Activated CD4-positive, alpha-beta T cell treated with anti-CD3 and anti-CD28 coated beads for 36 hours (primary cell): ENCODE measurements at regions not wholly inside any gene's neighbourhood (a gene's known extent, or its start where the extent isn't known, plus 50 kb on each side); places are given as distances from the start of the nearest gene placed in this dataset.
A peak's percentile ranks its signal among the peaks of the same experiment; 100 is the strongest.

Source experiments
- ATAC-seq: fragments of 200-7000 bp; cut with Tn5 transposase; one replicate; pipeline ENCODE4 v1.10.0; 2021; ENCODE audit warnings: mild to moderate bottlenecking, moderate library complexity
- CTCF ChIA-PET: fragments of 350-600 bp; sonication (Branson Sonifier 250); formaldehyde crosslinking; loops from one replicate; lab custom pipeline; 2021; ENCODE audit warnings: antibody characterized with exemption; lab: Charles Lee
- POLR2A ChIA-PET: fragments of 350-600 bp; sonication (Branson Sonifier 250); formaldehyde crosslinking; loops from one replicate; lab custom pipeline; 2021; ENCODE audit warnings: antibody characterized with exemption, inconsistent platforms; lab: Charles Lee
- DNase-seq: peaks from one replicate; pipeline ENCODE4 v3.0.0-alpha.2; 2020
- H3K27ac Mint-ChIP-seq: one replicate; pipeline ENCODE4 v1.8.0; 2021; ENCODE audit warnings: mixed read lengths
- H3K27me3 Mint-ChIP-seq: one replicate; pipeline ENCODE4 v1.8.0; 2021; ENCODE audit warnings: mixed read lengths
- H3K36me3 Mint-ChIP-seq: one replicate; pipeline ENCODE4 v1.8.0; 2021; ENCODE audit warnings: low read depth, mixed read lengths
- H3K4me1 Mint-ChIP-seq: one replicate; pipeline ENCODE4 v1.8.0; 2021; ENCODE audit warnings: mixed read lengths
- H3K4me3 Mint-ChIP-seq: one replicate; pipeline ENCODE4 v1.8.0; 2021; ENCODE audit warnings: mild to moderate bottlenecking, moderate library complexity, mixed read lengths
- H3K9me3 Mint-ChIP-seq: one replicate; pipeline ENCODE4 v1.8.0; 2021; ENCODE audit warnings: low read depth, mixed read lengths
- intact Hi-C, 2 experiments: fragments of 100-400 bp; cut with DNase I in 1 of 2; cut with micrococcal nuclease in 1 of 2; formaldehyde crosslinking; loops; one replicate each; pipeline versions ENCODE4 v1.14.2 to v1.15.1; 2022 to 2024; cut with DNase I, micrococcal nuclease

- Mint-ChIP-seq H3K27me3 (peaks cover 11% of the 10 kb centered on the region), H3K9me3 (no peaks in the 10 kb centered on the region), H3K4me3 (no peak overlapping the region), H3K27ac (no peak overlapping the region), H3K4me1 (no peaks in the 10 kb centered on the region), H3K36me3 (no peaks in the 10 kb centered on the region)
- intact Hi-C loops: no loop called here
- ChIA-PET POLR2A (no interaction called here), CTCF (no interaction called here)
- DNase-seq (no peak), ATAC-seq (no peak)
These were observed 84.9 kb upstream of the NLRP1 start for GRCh38 chr17:5669191-5669590.

- H3K9me3 Mint-ChIP-seq: no peaks in the 10 kb centered on the region
- H3K4me1 Mint-ChIP-seq: no peaks in the 10 kb centered on the region
- H3K27me3 Mint-ChIP-seq: peaks cover 8% of the 10 kb centered on the region
- no peak overlapping the region for H3K27ac Mint-ChIP-seq
- no peak overlapping the region for H3K4me3 Mint-ChIP-seq
- no peaks in the 10 kb centered on the region for H3K36me3 Mint-ChIP-seq
- POLR2A ChIA-PET: no interaction called here
- DNase-seq (no peak), ATAC-seq (no peak)
- intact Hi-C loops: no loop called here
- CTCF ChIA-PET: interaction anchor here (0.5 to 1.8 kb wide), 4 partner anchors 21 to 764 kb away, joined by 4 to 5 read pairs (median 4); partner anchors contain the start of gene NLRP1
These were observed 87.8 kb upstream of the NLRP1 start for GRCh38 chr17:5672141-5672540.

GRCh38 chr17:5672815-5673430 is 88.6 kb upstream of the NLRP1 start:
- no peak overlapping the region for H3K4me3 Mint-ChIP-seq
- H3K27ac Mint-ChIP-seq: no peak overlapping the region
- ChIA-PET POLR2A (no interaction called here), CTCF (interaction anchor here (0.6 kb wide), 1 partner anchor 763 kb away, joined by 4 read pairs; no protein-coding TSS in a partner anchor)
- H3K36me3 Mint-ChIP-seq: no peaks in the 10 kb centered on the region
- intact Hi-C loops: no loop called here
- peak; percentile 26 for DNase-seq
- H3K9me3 Mint-ChIP-seq: no peaks in the 10 kb centered on the region
- no peaks in the 10 kb centered on the region for H3K4me1 Mint-ChIP-seq
- H3K27me3 Mint-ChIP-seq: peaks cover 10% of the 10 kb centered on the region
- peak; percentile 57 for ATAC-seq

- Mint-ChIP-seq H3K4me1 (no peaks in the 10 kb centered on the region), H3K36me3 (no peaks in the 10 kb centered on the region), H3K9me3 (peaks cover 2% of the 10 kb centered on the region), H3K4me3 (no peak overlapping the region), H3K27me3 (peaks cover 6% of the 10 kb centered on the region), H3K27ac (no peak overlapping the region)
- DNase-seq (no peak), ATAC-seq (no peak)
- POLR2A ChIA-PET: no interaction called here
- CTCF ChIA-PET: interaction anchor here (1.5 to 1.8 kb wide), 2 partner anchors 31 to 81 kb away, joined by 5 to 6 read pairs; no protein-coding TSS in a partner anchor
- intact Hi-C loops: no loop called here
These were observed 91.5 kb upstream of the NLRP1 start for GRCh38 chr17:5675625-5676421.

DNA sequence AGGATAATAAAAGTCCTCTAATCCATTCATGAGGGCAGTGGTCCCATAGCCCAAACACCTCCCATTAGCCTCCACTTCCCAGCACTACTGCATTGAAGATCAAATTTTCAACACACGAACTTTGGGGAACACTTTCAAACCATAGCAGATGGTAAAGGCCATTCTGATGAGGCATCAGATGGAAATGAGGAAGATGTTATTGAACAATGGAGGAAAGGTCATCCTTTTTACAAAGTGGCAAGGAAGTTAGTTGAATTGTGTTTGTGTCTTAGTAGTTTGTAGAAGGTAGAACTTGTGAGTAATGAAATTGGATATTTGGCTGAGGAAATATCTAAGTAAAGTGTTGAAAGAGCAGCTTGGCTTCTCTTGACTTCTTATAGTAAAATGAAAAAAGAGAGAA is 93.3 kb upstream of the NLRP1 start:
- Mint-ChIP-seq H3K4me1 (no peaks in the 10 kb centered on the region), H3K9me3 (peaks cover 2% of the 10 kb centered on the region), H3K27ac (no peak overlapping the region), H3K27me3 (peaks cover 19% of the 10 kb centered on the region), H3K4me3 (no peak overlapping the region), H3K36me3 (no peaks in the 10 kb centered on the region)
- intact Hi-C loops: no loop called here
- CTCF ChIA-PET: no interaction called here
- no peak for ATAC-seq
- POLR2A ChIA-PET: no interaction called here
- no peak for DNase-seq

- no peak overlapping the region for H3K4me3 Mint-ChIP-seq
- H3K4me1 Mint-ChIP-seq: no peaks in the 10 kb centered on the region
- ATAC-seq (no peak), DNase-seq (no peak)
- H3K9me3 Mint-ChIP-seq: peaks cover 2% of the 10 kb centered on the region
- ChIA-PET CTCF (no interaction called here), POLR2A (no interaction called here)
- no peak overlapping the region for H3K27ac Mint-ChIP-seq
- intact Hi-C loops: no loop called here
- H3K36me3 Mint-ChIP-seq: no peaks in the 10 kb centered on the region
- peaks cover 19% of the 10 kb centered on the region for H3K27me3 Mint-ChIP-seq
These were observed 93.9 kb upstream of the NLRP1 start for GRCh38 chr17:5678171-5678570.

- POLR2A ChIA-PET: no interaction called here
- Mint-ChIP-seq H3K27ac (no peak overlapping the region), H3K4me1 (no peaks in the 10 kb centered on the region), H3K9me3 (peaks cover 2% of the 10 kb centered on the region), H3K4me3 (no peak overlapping the region), H3K36me3 (no peaks in the 10 kb centered on the region), H3K27me3 (peaks cover 21% of the 10 kb centered on the region)
- intact Hi-C loops: no loop called here
- ATAC-seq (no peak), DNase-seq (no peak)
- CTCF ChIA-PET: no interaction called here
These were observed 96.5 kb upstream of the NLRP1 start for GRCh38 chr17:5680766-5681165.

DNA sequence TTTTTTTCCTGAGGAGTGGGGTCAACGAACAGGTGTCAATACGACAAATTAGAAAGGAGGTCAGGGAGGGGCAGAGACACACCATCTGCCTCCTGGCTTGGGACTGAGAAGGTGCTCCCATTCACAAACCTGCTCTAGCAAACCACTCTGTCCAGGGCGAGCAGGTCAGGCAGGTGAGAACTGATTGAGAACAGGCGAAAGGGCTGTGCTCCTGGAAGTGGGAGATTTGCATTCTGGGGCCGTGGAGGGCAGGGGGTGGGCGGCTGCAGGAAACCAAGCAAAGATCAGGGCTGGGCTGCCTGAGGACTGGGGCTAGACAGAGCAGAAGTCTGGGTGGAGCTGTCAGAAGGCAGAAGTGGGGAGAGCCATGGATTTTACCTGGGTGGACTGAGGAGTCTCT is 98.9 kb upstream of the NLRP1 start:
- CTCF ChIA-PET: interaction anchor here (0.6 kb wide), 1 partner anchor 28 kb away, joined by 4 read pairs; no protein-coding TSS in a partner anchor
- Mint-ChIP-seq H3K27me3 (peaks cover 19% of the 10 kb centered on the region), H3K4me1 (no peaks in the 10 kb centered on the region), H3K9me3 (peaks cover 2% of the 10 kb centered on the region), H3K36me3 (no peaks in the 10 kb centered on the region), H3K27ac (no peak overlapping the region), H3K4me3 (no peak overlapping the region)
- intact Hi-C loops: no loop called here
- ATAC-seq (no peak), DNase-seq (no peak)
- POLR2A ChIA-PET: no interaction called here

DNA sequence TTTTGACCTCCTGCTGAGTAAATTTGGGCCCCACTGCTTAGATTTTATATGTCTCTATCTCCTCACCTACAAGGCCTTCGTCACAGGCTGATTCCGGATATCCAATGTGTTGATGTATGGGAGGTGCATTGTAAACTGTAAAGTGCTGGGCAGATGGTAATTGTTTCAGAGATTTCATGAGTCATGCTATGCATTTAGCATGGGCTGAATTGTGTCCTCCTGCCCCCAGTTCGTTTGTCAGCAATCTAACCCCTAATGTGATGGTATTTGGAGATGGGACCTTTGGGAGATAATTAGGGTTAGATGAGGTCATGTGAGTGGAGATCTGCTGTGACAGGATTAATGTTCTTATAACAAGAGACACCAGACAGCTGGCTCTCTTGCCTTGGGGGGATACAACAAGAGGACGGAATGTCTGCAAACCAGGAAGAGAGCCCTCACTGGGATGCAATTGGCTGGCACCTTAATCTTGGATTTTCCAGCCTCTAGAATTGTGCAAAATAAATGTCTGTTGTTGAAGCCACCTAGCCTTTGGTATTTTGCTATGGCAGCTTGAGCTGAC is 101.8 kb upstream of the NLRP1 start:
- Mint-ChIP-seq H3K9me3 (no peaks in the 10 kb centered on the region), H3K27me3 (peaks cover 13% of the 10 kb centered on the region), H3K27ac (no peak overlapping the region), H3K4me3 (no peak overlapping the region), H3K4me1 (no peaks in the 10 kb centered on the region), H3K36me3 (no peaks in the 10 kb centered on the region)
- ATAC-seq (no peak), DNase-seq (no peak)
- CTCF ChIA-PET: no interaction called here
- POLR2A ChIA-PET: no interaction called here
- intact Hi-C loops: no loop called here

GRCh38 chr17:5687646-5688045 is 103.3 kb upstream of the NLRP1 start:
- POLR2A ChIA-PET: no interaction called here
- no peak for DNase-seq
- H3K4me1 Mint-ChIP-seq: no peaks in the 10 kb centered on the region
- no peaks in the 10 kb centered on the region for H3K9me3 Mint-ChIP-seq
- CTCF ChIA-PET: interaction anchor here (0.7 to 1.2 kb wide), 3 partner anchors 11 to 111 kb away, joined by 3 read pairs; no protein-coding TSS in a partner anchor
- intact Hi-C loops: no loop called here
- peaks cover 7% of the 10 kb centered on the region for H3K27me3 Mint-ChIP-seq
- no peak overlapping the region for H3K27ac Mint-ChIP-seq
- no peak overlapping the region for H3K4me3 Mint-ChIP-seq
- ATAC-seq: no peak
- H3K36me3 Mint-ChIP-seq: no peaks in the 10 kb centered on the region

GRCh38 chr17:5693821-5694220 is 109.5 kb upstream of the NLRP1 start:
- ATAC-seq (no peak), DNase-seq (no peak)
- ChIA-PET CTCF (no interaction called here), POLR2A (no interaction called here)
- H3K9me3 Mint-ChIP-seq: no peaks in the 10 kb centered on the region
- H3K4me3 Mint-ChIP-seq: no peak overlapping the region
- intact Hi-C loops: loop anchor here in 1 of 2 experiments (10.0 kb wide), 1 partner anchor 59 kb away; no protein-coding TSS in a partner anchor
- H3K4me1 Mint-ChIP-seq: no peaks in the 10 kb centered on the region
- peaks cover 6% of the 10 kb centered on the region for H3K27me3 Mint-ChIP-seq
- H3K36me3 Mint-ChIP-seq: no peaks in the 10 kb centered on the region
- no peak overlapping the region for H3K27ac Mint-ChIP-seq
